HG02852 (cell line): ENCODE measurements at regions not wholly inside any gene's neighbourhood (a gene's known extent, or its start where the extent isn't known, plus 50 kb on each side); places are given as distances from the start of the nearest gene placed in this dataset.

Source experiments
- ATAC-seq: cut with Tn5 transposase; IDR thresholded peaks from one replicate; pipeline ENCODE4 v1.9.1; 2021; ENCODE audit warnings: mild to moderate bottlenecking, moderate library complexity; ENCODE audit not compliant: unreplicated experiment

DNA sequence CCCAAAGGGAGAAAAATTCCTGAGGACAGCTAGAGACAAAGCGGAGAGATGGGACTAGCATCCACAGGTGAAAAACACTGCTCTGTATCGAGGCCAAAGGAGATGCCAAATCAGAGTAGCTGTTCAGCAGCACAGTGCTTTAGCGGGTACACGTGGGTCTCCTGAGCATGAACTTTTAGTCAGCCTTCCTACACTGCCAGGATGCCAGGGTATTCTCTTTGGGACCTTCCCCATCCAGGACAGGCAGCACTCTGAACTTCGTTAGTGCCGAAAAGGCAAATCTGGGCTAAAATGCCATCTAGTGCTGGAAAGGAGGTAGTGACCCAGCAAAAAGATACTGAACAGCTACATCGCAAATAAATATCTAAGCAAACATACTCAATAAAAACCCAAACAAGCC, 64.9 kb downstream of the C6orf58 start:
- ATAC-seq: peak; percentile 83
